K562 (cell line): ENCODE measurements at regions not wholly inside any gene's neighbourhood (a gene's known extent, or its start where the extent isn't known, plus 50 kb on each side); places are given as distances from the start of the nearest gene placed in this dataset.

ENCODE experiments used
- ATAC-seq: fragments of 200-7000 bp; cut with Tn5 transposase; 3 replicates; pipeline ENCODE4 v1.9.1; 2020; ENCODE audit warnings: moderate library complexity
- BruUV-seq: library from RNA; stranded (reverse); fragments of 400-500 nt; replicated peaks from 2 replicates; lab custom pipeline; 2021; lab: Mats Ljungman, UMichigan
- CTCF ChIA-PET: fragments of 300-600 bp; formaldehyde crosslinking; extraction: SDS; loops from one replicate; lab custom pipeline; 2021; ENCODE audit warnings: low intra/inter-chr PET ratio; lab: Yijun Ruan, JAX
- POLR2A ChIA-PET: fragments of 300-600, 350-650 bp; sonication (Branson Sonifier 250); formaldehyde crosslinking; extraction: SDS; loops from one replicate; lab custom pipeline; 2021; ENCODE audit warnings: antibody characterized with exemption, inconsistent platforms; lab: Yijun Ruan, JAX
- DNase-seq, 4 experiments: peaks; one replicate each; pipeline versions ENCODE4 v3.0.0 to v3.0.0-alpha.2; 2011 to 2018; ENCODE audit warnings: low spot score in 3 of 4, mixed read lengths in 3 of 4; ENCODE audit errors: extremely low read depth in 1 of 4
- FAIRE-seq: peaks from 2 replicates; lab custom pipeline; 2011; peaks lifted over from hg19 to GRCh38; lab: Jason Lieb, UNC
- H2AFZ ChIP-seq: 2 replicates; pipeline ENCODE4 v1.6.0; 2011; ENCODE audit warnings: low read depth, low read length, control low read depth, inconsistent platforms
- H3K27ac ChIP-seq: fragments of 200-600 bp; 3 replicates; pipeline ENCODE4 v1.8.0; 2011; ENCODE audit warnings: low read depth, mild to moderate bottlenecking, control low read depth, inconsistent platforms, low read length, moderate library complexity, mixed read lengths; ENCODE audit errors: extremely low read depth
- H3K27me3 ChIP-seq, 2 experiments: fragments of 300-600 bp in 1 of 2; 2 replicates in 1 of 2; 3 replicates in 1 of 2; pipeline versions ENCODE4 v1.6.0 to v1.8.0; 2011; ENCODE audit warnings: inconsistent platforms in 2 of 2, low read length in 2 of 2, mild to moderate bottlenecking in 1 of 2, mixed read lengths in 1 of 2, moderate library complexity in 1 of 2; ENCODE audit not compliant: control insufficient read depth in 2 of 2, insufficient read depth in 2 of 2
- H3K36me3 ChIP-seq: fragments of 300-600 bp; 3 replicates; pipeline ENCODE4 v1.8.0; 2011; ENCODE audit warnings: mild to moderate bottlenecking, low read length, inconsistent platforms; ENCODE audit not compliant: control insufficient read depth, insufficient read depth
- H3K4me1 ChIP-seq, 2 experiments: fragments of 200-600 bp in 1 of 2; replicated peaks in 1 of 2; 2 replicates in 1 of 2; 3 replicates in 1 of 2; pipeline versions ENCODE4 v1.5.1 to v1.8.0; 2011; ENCODE audit warnings: inconsistent platforms in 2 of 2, low read length in 2 of 2, mild to moderate bottlenecking in 1 of 2, mixed read lengths in 1 of 2, moderate library complexity in 1 of 2; ENCODE audit not compliant: control insufficient read depth in 2 of 2, insufficient read depth in 2 of 2
- H3K4me2 ChIP-seq: 2 replicates; pipeline ENCODE4 v1.6.1; 2011; ENCODE audit warnings: low read length, control low read depth, inconsistent platforms, mixed read lengths; ENCODE audit not compliant: insufficient read depth
- H3K4me3 ChIP-seq: fragments of 200-600 bp; sonication (generic), shearing (Covaris generic); 2 replicates; pipeline ENCODE4 v1.5.1; 2016; ENCODE audit warnings: control low read depth, inconsistent platforms
- H3K79me2 ChIP-seq: fragments of 200-600 bp; 3 replicates; pipeline ENCODE4 v1.8.0; 2011; ENCODE audit warnings: low read length, inconsistent platforms; ENCODE audit not compliant: control insufficient read depth, insufficient read depth
- H3K9ac ChIP-seq, 2 experiments: 2 replicates each; pipeline versions ENCODE4 v1.6.0 to v1.6.1; 2011; ENCODE audit warnings: low read depth in 2 of 2, low read length in 2 of 2, control low read depth in 1 of 2, inconsistent platforms in 1 of 2, mild to moderate bottlenecking in 1 of 2, mixed read lengths in 1 of 2; ENCODE audit not compliant: insufficient read depth in 1 of 2
- H3K9me1 ChIP-seq: one replicate; pipeline ENCODE4 v1.6.0; 2011; ENCODE audit warnings: inconsistent platforms, mild to moderate bottlenecking, low read length, moderate library complexity; ENCODE audit not compliant: control insufficient read depth, insufficient read depth
- H3K9me3 ChIP-seq: replicated peaks from 2 replicates; pipeline ENCODE4 v1.5.1; 2011; ENCODE audit warnings: low read depth, low read length, inconsistent platforms; ENCODE audit not compliant: control insufficient read depth, insufficient read depth
- H4K20me1 ChIP-seq: replicated peaks from 2 replicates; pipeline ENCODE4 v1.6.1; 2011; ENCODE audit warnings: low read length, inconsistent platforms, mixed read lengths; ENCODE audit not compliant: control insufficient read depth, insufficient read depth
- CEBPB ChIP-seq: fragments of 450-650 bp; IDR thresholded peaks from 2 replicates; pipeline ENCODE4 v1.6.1; 2016; ENCODE audit warnings: missing genetic modification characterization, missing compliant biosample characterization
- ETV1 ChIP-seq: fragments of 450-650 bp; conservative IDR thresholded peaks from 2 replicates; pipeline ENCODE4 v1.6.1; 2016; ENCODE audit warnings: missing genetic modification characterization, control low read depth, low read depth, missing compliant biosample characterization
- EZH2 ChIP-seq: IDR thresholded peaks from 2 replicates; pipeline ENCODE4 v1.6.1; 2012; ENCODE audit warnings: low read depth, mild to moderate bottlenecking, inconsistent platforms, low read length, borderline replicate concordance
- HNRNPUL1 ChIP-seq: fragments of 200-400 bp; formaldehyde crosslinking; IDR thresholded peaks from 2 replicates; pipeline ENCODE4 v1.6.1; 2017; ENCODE audit warnings: low read length
- IFI16 ChIP-seq: fragments of 250-450 bp; sonication (Bioruptor Pico); IDR thresholded peaks from 2 replicates; pipeline ENCODE4 v2.1.2; 2022; ENCODE audit warnings: mild to moderate bottlenecking, inconsistent platforms
- RAD51 ChIP-seq: fragments of 450-650 bp; IDR thresholded peaks from 2 replicates; pipeline ENCODE4 v1.7.1; 2016; ENCODE audit warnings: low read depth, mild to moderate bottlenecking, borderline replicate concordance
- SETDB1 ChIP-seq: IDR thresholded peaks from one replicate; pipeline ENCODE4 v1.6.1; 2012; ENCODE audit warnings: low read length, control low read depth, inconsistent platforms
- ZNF133 ChIP-seq: fragments of 250-450 bp; sonication (Bioruptor Pico); IDR thresholded peaks from 2 replicates; pipeline ENCODE4 v1.4.0; 2020; ENCODE audit warnings: mild to moderate bottlenecking
- ZNF212 ChIP-seq: fragments of 450-650 bp; formaldehyde crosslinking; IDR thresholded peaks from 2 replicates; pipeline ENCODE4 v1.4.0; 2020; ENCODE audit warnings: mild to moderate bottlenecking
- ZNF717 ChIP-seq: fragments of 250-450 bp; sonication (Bioruptor Pico); IDR thresholded peaks from 2 replicates; pipeline ENCODE4 v1.5.0; 2021
- WGBS: fragments of 100-300 bp; shearing (Covaris generic); methylation state at CpG from one replicate; pipeline ENCODE4 v1.1.6; 2016; ENCODE audit warnings: low coverage, mixed read lengths; ENCODE audit not compliant: insufficient coverage; ENCODE audit errors: missing lambda C conversion rate; 5-methylcytosine and 5-hydroxymethylcytosine counted together
- in situ Hi-C: fragments of 300-500 bp; cut with MboI; formaldehyde crosslinking; loops from 4 replicates; pipeline ENCODE4 v1.15.0; 2018; ENCODE audit warnings: inconsistent platforms, mixed read lengths
- intact Hi-C: fragments of 100-400 bp; cut with micrococcal nuclease; formaldehyde crosslinking; loops from 2 replicates; pipeline ENCODE4 v1.14.2; 2022
- TF ChIP-seq, protein P1 (sequence below): sonication (generic); formaldehyde crosslinking; IDR thresholded peaks from 2 replicates; pipeline ENCODE4 v1.8.0; 2022; ENCODE audit warnings: mild to moderate bottlenecking, missing genetic modification reagents
- TF ChIP-seq, protein P2 (sequence below): fragments of 250-450 bp; sonication (Bioruptor Pico); IDR thresholded peaks from 2 replicates; pipeline ENCODE4 v1.8.0; 2021; ENCODE audit warnings: mild to moderate bottlenecking, moderate library complexity

DNA sequence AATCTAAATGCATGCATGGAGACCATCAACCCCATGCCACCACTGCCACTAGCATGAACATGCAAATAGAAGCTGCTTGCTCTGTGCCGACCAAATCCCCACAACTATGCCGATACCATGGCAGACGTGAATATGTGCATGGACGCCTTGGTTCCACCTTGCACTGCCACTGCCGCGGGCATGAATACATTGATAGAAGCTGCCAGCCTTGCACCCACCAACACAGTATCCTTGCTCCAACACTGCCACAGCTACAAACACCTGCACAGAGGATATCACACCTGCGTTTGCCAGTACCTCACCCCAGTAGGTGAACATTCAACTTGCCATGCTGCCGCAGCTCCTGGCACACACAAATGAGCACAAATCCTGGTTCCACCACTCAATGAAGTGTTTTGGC, 527.4 kb upstream of the REG3G start:
- in situ Hi-C loops: no loop called here
- peaks cover 56% of the 10 kb centered on the region for H3K79me2 ChIP-seq
- no peak overlapping the region for H3K27ac ChIP-seq
- ChIA-PET CTCF (no interaction called here), POLR2A (no interaction called here)
- H3K4me2 ChIP-seq: no peak overlapping the region
- DNase-seq (no peak), ATAC-seq (no peak), FAIRE-seq (no peak)
- no peak overlapping the region for H3K4me3 ChIP-seq
- no peaks in the 10 kb centered on the region for H3K9me1 ChIP-seq
- H3K4me1 ChIP-seq: no peaks in the 10 kb centered on the region
- 57% methylated on average over 8 of the region's 8 CpGs for WGBS
- no peaks in the 10 kb centered on the region for H4K20me1 ChIP-seq
- no peaks in the 10 kb centered on the region for H3K27me3 ChIP-seq
- TF ChIP-seq, protein P1, sequence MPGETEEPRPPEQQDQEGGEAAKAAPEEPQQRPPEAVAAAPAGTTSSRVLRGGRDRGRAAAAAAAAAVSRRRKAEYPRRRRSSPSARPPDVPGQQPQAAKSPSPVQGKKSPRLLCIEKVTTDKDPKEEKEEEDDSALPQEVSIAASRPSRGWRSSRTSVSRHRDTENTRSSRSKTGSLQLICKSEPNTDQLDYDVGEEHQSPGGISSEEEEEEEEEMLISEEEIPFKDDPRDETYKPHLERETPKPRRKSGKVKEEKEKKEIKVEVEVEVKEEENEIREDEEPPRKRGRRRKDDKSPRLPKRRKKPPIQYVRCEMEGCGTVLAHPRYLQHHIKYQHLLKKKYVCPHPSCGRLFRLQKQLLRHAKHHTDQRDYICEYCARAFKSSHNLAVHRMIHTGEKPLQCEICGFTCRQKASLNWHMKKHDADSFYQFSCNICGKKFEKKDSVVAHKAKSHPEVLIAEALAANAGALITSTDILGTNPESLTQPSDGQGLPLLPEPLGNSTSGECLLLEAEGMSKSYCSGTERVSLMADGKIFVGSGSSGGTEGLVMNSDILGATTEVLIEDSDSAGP (CRISPR knock-in tag): no peak
- no peak for TF ChIP-seq HNRNPUL1
- no peak for TF ChIP-seq ZNF133
- TF ChIP-seq SETDB1: no peak
- TF ChIP-seq RAD51: no peak
- no peak for TF ChIP-seq ZNF717 (CRISPR knock-in tag)
- TF ChIP-seq, protein P2, sequence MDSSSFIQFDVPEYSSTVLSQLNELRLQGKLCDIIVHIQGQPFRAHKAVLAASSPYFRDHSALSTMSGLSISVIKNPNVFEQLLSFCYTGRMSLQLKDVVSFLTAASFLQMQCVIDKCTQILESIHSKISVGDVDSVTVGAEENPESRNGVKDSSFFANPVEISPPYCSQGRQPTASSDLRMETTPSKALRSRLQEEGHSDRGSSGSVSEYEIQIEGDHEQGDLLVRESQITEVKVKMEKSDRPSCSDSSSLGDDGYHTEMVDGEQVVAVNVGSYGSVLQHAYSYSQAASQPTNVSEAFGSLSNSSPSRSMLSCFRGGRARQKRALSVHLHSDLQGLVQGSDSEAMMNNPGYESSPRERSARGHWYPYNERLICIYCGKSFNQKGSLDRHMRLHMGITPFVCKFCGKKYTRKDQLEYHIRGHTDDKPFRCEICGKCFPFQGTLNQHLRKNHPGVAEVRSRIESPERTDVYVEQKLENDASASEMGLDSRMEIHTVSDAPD: no peak
- no peak for TF ChIP-seq IFI16 (CRISPR knock-in tag)
- TF ChIP-seq ZNF212: no peak
- no peak for TF ChIP-seq EZH2
- no peak for TF ChIP-seq ETV1 (tag)
- no peak for TF ChIP-seq CEBPB (tag)
- H3K9me3 ChIP-seq: no peaks in the 10 kb centered on the region
- intact Hi-C loops: no loop called here
- no peaks in the 10 kb centered on the region for H3K36me3 ChIP-seq
- H3K9ac ChIP-seq: no peak overlapping the region
- no TSS peak for BruUV-seq
- no peak overlapping the region for H2AFZ ChIP-seq
